GM11168 (cell line): ENCODE measurements at regions not wholly inside any gene's neighbourhood (a gene's known extent, or its start where the extent isn't known, plus 50 kb on each side); places are given as distances from the start of the nearest gene placed in this dataset.
"Not testable (repeated sequence)": the region's sequence is repeated elsewhere in the genome, so short reads cannot be mapped to it uniquely, and the experiment has no call there.

ENCODE experiments used
- in situ Hi-C: fragments of 300-500 bp; cut with MboI; formaldehyde crosslinking; loops from one replicate; pipeline ENCODE4 v1.12.0; 2022; ENCODE audit warnings: low sequenced_read_pairs; ENCODE audit not compliant: unreplicated experiment

DNA sequence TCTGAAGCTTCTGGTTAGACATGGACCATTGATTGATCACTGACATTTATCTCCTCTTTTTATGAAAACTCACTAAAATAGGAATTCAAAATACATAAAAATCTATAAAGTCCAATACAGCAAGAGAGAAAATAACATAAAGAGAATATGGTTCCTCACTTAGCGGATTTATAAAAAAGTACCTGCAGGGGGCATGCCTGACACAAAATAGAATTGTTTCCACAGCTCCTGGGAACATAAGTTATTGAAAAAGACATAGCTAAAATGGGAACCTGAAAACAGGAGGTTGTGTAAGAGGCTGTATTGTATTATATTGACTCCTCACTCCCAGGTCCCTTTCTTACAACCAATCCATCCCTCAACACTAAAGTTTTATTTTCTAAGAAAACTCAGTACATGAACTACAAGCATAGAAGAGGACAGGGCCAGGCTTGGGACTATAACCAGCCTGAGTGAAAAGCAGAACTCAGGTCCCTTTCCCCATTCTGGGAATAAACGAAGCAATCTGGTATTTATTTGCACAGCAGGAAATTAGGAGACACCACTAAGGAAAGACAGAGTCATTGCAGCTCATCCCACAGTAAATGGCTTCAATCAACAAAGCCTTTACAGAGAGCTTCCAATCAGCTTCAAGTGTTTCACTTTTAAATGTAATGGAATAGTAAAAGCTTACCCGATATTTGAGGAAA lies 121.1 kb upstream of the NDST4 start:
- in situ Hi-C loops = no loop called here

DNA sequence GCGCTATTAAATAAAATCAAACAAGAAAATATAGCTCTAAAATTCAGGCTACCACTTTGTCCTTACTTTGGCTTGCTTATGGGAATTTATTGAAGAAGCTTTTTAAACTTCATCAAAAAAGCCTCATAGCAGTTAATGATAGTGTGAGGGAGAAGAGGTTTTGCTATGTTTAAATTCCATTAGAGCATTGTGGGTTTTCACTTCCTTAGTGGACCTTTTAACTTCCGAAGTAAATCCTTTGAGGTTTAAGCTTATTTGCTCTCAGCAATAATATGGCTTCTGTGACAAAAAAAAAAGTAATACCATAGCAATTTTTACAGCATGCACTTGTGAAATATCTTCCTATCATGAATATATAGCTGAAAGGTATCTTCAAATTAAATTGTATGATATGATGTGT lies 120.2 kb upstream of the NDST4 start:
- in situ Hi-C loops = no loop called here

GRCh38 chr4:115229873-115230272 lies 116.5 kb upstream of the NDST4 start:
- in situ Hi-C loops = no loop called here

GRCh38 chr4:115228851-115229250 lies 115.4 kb upstream of the NDST4 start:
- in situ Hi-C loops = no loop called here

DNA sequence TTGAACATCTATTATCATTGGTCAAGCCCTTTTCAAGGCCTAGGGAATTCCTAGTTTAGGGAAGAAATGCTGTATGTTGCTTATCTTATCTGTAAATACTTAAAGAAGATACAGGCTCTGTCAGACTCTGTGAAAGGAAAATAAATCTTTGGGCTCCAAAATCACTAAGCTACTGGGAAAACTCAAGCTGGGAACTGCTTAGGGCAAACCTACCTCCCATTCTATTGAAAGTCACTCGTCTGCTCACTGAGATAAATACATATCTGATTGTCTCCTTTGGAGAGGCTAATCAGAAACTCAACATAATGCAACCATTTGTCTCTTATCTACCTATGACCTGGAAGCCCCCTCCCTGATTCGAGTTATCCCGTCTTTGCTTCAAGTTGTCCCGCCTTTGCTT lies 108.6 kb upstream of the NDST4 start:
- in situ Hi-C loops = no loop called here

- in situ Hi-C loops = no loop called here
Observed at GRCh38 chr4:115219862-115220261, 106.4 kb upstream of the NDST4 start.

- in situ Hi-C loops = no loop called here
Observed at GRCh38 chr4:115219315-115219860, 106.0 kb upstream of the NDST4 start.

DNA sequence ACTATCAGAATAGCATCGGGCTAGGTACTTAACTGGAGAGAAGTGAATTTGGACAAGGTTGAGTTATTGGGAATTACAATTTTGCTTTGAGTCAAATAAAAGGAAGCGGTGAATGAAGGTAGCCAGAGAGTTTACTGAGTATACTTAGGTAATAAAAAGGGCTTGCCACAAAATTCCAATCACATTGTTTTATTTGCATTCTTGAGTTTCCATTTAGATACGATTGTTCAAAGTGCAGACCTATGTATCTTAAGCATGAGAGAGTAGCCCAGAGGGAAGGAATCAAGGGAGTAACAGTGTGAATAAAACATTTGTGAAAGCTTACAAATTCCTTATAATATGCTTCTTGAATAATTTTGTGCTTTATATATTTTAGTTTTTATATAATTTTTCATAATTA lies 102.5 kb upstream of the NDST4 start:
- in situ Hi-C loops = no loop called here

DNA sequence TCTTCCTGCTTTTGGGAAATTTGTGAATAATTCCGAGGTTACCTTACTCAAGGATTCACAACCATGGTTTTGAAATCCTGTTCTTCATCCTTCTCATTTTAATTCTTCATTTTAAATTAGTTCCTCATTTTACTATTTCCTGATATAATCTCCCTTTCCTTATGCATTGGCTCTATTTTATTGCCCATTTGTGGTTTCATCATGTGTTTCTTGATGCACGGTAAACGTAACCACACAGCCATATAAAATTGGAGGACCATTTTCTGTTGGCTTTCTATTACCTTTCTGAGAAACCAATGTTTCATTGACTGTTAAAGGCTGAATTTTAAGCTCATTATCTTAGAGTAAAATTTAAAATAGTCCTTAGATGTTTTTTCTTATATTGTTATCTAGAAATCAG lies 100.3 kb upstream of the NDST4 start:
- in situ Hi-C loops = no loop called here

GRCh38 chr4:115201042-115201330 lies 87.6 kb upstream of the NDST4 start:
- in situ Hi-C loops = no loop called here

- in situ Hi-C loops = not testable (repeated sequence)
Observed at GRCh38 chr4:115200201-115201041, 87.0 kb upstream of the NDST4 start.

DNA sequence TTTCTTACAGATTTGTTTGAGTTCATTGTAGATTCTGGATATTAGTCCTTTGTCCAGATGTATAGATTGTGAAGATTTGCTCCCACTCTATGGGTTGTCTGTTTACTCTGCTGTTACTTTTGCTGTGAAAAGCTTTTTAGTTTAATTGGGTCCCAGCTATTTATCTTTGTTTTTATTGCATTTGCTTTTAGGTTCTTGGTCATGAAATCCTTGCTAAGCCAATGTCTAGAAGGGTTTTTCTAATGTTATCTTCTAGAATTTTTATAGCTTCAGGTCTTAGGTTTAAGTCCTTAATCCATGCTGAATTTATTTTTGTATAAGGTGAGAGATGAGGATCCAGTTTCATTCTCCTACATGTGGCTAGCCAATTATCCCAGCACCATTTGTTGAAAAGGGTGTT lies 81.2 kb upstream of the NDST4 start:
- in situ Hi-C loops = not testable (repeated sequence)

GRCh38 chr4:115190529-115190928 lies 77.1 kb upstream of the NDST4 start:
- in situ Hi-C loops = no loop called here

- in situ Hi-C loops = no loop called here
Observed at GRCh38 chr4:115187136-115187535, 73.7 kb upstream of the NDST4 start.

- in situ Hi-C loops = not testable (repeated sequence)
Observed at GRCh38 chr4:115179438-115180062, 66.1 kb upstream of the NDST4 start.

- in situ Hi-C loops = not testable (repeated sequence)
Observed at GRCh38 chr4:115178687-115179086, 65.3 kb upstream of the NDST4 start.

- in situ Hi-C loops = no loop called here
Observed at GRCh38 chr4:115171220-115171619, 57.8 kb upstream of the NDST4 start.

- in situ Hi-C loops = no loop called here
Observed at GRCh38 chr4:115165503-115165902, 52.1 kb upstream of the NDST4 start.
